GM18505 (cell line): ENCODE measurements at regions not wholly inside any gene's neighbourhood (a gene's known extent, or its start where the extent isn't known, plus 50 kb on each side); places are given as distances from the start of the nearest gene placed in this dataset.

Experiments
- ATAC-seq: cut with Tn5 transposase; IDR thresholded peaks from one replicate; pipeline ENCODE4 v1.9.1; 2021; ENCODE audit not compliant: unreplicated experiment
- POLR2A ChIP-seq: IDR thresholded peaks from 4 replicates; pipeline ENCODE4 v1.6.1; 2011; ENCODE audit warnings: borderline replicate concordance; ENCODE audit not compliant: insufficient read depth, insufficient read length; ENCODE audit errors: extremely low read depth

DNA sequence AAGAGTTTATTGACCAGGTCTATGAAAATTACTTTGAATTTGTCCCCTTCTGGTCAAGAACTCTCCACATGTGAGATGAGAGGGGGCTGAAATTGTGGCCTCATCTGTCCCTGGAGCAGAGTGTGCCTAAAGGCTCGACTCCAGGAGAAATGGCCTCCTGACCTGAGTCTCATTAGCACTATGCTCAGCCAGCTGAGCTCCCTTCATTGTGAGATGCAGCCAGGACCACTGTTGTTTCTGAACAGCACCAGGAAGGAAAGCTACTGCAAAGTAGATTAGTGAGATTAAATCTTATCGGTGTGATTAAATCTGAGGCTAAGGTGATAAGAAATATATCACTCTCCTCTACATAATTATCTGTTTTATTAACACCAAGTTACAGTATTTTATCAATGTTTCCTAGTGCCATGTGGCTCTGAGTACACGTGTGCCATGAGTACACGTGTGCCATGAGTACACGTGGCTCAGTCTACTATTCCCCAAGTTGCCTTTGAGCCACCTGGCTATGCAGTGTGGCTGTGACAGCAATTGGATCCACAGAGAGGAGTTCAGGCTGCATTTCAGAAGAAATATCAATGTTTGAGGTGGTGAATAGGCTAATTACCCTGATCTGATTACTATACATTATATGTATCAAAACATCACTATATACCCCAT, 126.9 kb downstream of the IPMK start:
- TF ChIP-seq POLR2A = no peak
- no peak for ATAC-seq

DNA sequence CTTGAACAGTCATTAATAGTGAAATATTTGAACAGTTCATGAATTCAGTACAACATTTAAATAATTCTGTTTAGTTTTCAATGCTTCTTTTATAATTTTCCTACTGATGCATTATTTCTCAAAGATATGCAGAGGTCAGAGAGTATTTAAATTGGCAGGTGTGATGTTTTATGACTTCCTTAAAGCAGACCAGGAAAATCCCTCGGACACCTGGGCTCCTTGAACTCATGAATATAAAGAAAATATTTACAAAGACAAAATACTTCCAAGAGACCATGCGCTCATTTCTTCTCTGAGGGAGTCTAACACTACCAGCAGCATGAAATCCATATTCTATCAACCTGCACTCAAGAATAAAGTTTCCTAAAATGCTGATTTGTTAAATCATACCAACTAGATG, 127.6 kb downstream of the IPMK start:
- no peak for TF ChIP-seq POLR2A

GRCh38 chr10:58137813-58138212, 129.9 kb downstream of the IPMK start:
- no peak for ATAC-seq
- TF ChIP-seq POLR2A = no peak

More for the DNA sequence above, 127.6 kb downstream of the IPMK start:
- ATAC-seq = no peak

DNA sequence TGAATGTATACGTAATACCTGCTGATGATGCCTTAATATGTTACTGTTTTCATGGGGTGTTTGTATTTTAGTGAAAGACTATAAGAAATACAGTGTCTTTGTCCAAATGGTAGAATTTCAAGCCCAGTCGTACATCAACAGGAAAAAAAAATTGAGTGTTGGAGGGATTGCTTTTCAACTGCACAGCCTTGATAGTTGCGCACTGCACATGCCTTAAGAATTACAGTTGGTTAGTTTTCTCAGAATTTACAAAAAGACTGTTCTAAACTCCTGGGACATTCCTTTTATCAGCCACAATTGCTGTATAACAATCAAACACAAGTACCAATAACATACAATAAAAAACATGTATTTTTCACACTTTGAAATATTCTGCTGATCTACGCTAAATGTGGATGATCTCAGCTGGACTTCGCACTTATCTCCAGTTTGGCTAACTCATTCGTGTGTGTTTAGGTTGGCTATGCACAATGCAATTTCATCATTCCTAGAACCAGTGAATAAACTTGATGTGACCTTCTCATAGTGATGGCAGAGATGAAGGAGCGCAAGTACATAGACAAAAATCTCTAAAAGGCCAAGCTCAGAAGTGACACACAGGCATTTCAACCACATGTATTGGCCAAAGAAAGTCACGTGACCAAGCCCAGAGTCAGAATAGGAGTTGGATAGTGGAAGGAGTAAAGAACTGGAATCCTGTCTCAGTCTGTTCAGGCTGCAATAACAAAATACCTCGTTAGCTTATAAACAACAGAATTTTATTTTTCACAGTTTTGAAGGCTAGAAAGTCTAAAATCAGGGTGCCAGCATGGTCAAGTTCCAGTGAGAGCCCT, 152.3 kb downstream of the IPMK start:
- ATAC-seq = no peak

GRCh38 chr10:58109731-58110130, 158.0 kb downstream of the IPMK start:
- no peak for TF ChIP-seq POLR2A
- no peak for ATAC-seq

More for the DNA sequence above, 152.3 kb downstream of the IPMK start:
- TF ChIP-seq POLR2A = no peak

DNA sequence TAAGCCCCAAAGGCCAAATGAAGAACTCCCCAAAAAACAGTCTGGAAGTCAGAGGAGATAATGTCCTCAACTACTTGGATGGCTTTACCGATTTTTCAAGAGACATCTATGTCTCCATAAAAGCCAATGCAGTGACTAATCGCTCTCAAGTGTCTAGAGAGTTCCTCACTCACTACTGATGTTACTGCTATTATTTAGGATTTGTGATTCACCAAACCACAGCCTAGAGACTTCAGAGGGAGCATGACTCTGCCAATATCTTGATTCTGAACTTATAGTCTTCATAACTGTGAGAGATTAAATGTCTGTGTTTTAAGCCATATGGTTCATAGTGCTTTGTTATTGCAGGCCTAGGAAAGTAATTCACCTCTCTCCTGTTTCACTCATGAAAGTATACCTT, 160.2 kb downstream of the IPMK start:
- no peak for ATAC-seq
- TF ChIP-seq POLR2A = no peak

DNA sequence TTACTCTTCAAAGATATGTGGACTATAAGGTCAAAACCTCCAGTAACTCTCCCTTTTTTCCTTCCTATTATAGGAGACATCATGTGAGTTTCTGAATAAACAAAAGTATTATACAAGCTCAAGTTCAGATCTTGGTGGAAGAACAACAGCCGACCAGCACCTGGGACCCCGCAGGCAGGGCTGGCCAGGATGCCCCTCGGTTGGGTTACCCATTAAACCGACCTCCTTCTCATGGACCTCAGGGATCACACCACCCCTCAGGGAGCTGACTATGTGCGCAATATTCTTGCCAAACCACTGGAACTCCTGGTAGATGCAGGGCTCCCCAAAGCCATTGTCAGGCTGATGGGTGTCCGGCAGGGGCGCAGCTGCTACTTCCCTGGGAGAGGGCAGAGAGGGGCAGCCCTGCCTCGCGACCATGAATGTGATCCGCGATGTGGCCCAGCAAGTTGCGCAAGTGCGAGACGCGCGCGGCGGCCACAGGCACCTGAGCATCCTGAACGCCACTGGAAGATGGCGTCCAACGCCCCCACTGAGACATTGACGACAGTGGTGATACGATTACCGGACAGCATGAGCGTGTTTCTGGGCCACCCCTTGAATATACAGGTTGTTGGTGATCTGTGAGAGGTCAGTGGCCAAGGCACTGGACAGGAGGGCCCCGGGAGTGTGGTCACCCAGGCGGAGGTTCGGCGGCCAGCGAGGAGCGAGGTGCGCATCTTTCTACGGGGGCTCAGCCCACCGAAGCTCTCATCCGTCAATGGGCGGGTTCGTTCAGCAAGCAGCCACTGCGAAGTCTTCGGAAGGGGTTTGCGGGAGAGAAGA, 161.3 kb downstream of the IPMK start:
- no peak for ATAC-seq
- TF ChIP-seq POLR2A = no peak

GRCh38 chr10:58104351-58104751, 163.3 kb downstream of the IPMK start:
- ATAC-seq = no peak
- TF ChIP-seq POLR2A = no peak

GRCh38 chr10:58102897-58103296, 164.8 kb downstream of the IPMK start:
- ATAC-seq = no peak
- no peak for TF ChIP-seq POLR2A

GRCh38 chr10:58101682-58102081, 166.0 kb downstream of the IPMK start:
- no peak for TF ChIP-seq POLR2A
- no peak for ATAC-seq

DNA sequence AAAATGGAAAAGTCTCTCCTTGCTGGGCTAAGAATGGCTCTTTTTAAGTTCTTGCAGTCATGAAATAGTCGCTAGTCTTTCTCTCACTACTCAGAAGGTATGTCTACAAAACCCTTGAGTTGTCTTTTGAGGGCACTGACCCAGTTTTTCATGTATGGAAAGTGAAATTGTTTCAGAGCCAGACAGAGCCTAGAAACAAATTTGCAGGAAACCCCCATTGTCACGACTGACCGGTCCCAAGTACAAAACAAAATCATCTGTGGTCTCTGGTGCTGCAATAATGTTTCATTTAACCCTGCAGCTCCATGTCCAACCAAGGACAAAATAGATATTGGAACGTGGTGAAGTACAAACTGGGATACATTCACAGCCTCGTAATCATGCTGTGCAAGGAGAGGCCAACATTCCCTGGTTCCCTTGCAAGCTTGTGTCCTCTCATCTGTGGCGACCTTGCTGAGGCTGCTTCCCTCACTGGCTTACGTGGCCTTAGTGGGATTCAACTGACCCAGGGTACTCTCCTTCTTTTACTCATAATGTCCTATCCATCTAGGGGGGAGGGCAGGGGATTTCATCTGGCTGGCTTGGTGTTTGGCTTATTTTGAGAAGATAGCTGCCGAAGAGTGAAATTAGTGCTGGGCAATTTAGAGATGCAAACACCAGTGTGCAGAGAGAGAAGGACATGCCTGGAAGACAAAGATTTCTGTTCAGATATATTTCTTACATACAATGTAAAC, 172.5 kb downstream of the IPMK start:
- no peak for ATAC-seq
- TF ChIP-seq POLR2A = no peak

- no peak for ATAC-seq
- no peak for TF ChIP-seq POLR2A
Observed at GRCh38 chr10:58091886-58092285, 175.8 kb downstream of the IPMK start.

DNA sequence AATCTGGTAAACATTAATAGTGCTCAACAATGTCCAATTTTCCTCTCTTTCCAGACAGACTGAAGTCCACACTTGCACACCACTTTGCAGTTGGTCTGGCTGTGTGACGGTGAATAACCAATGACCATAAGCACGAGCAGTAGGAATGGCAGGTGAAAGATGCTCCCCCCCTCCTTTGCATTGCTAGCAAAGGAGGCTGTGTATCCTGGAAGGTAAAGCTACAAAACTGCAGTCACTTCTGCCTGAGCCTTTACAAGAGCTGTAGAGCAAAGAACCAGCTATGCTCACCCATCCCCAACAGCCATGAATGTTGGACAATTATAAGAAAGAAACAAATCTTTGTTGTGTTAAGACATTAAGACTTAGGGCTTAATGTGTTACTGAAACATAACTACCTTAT, 178.0 kb downstream of the IPMK start:
- no peak for ATAC-seq

More for the DNA sequence above, 178.0 kb downstream of the IPMK start:
- TF ChIP-seq POLR2A = no peak
